ENCODE measurements at regions not wholly inside any gene's neighbourhood (a gene's known extent, or its start where the extent isn't known, plus 50 kb on each side); places are given as distances from the start of the nearest gene placed in this dataset.

DNA sequence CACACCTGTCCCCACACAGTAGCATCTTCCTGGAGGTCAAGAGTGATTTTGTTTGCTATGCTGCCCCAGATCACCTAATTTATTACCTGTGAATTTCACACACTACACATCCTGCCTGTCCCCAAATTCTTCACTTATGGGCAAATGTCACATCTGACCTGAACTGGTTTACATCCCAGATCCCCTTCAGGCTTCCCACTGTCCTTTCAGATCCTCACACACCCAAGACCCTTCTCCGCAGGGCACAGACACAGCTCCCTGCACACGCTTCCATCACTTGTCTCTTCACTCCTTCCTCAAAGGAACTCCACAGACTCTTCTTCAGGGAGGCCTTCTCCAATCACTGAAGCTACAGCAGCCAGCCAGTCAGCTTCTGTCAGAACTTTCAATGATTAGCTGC, 118.7 kb upstream of the IGLL5 start:
- H3K27me3 ChIP-seq (ENCODE audit: control insufficient read depth, insufficient read depth, low read length) = no peaks in the 10 kb centered on the region
- Mint-ChIP-seq H3K36me3 (no peaks in the 10 kb centered on the region), H3K4me3 (no peak overlapping the region), H3K4me1 (peaks cover 0 to 15% (median 4%) of the 10 kb centered on the region in 4 donors), H3K27ac (peak overlapping the region in 2 of 3 donors; percentile 39 to 81), H3K27me3 (no peaks in the 10 kb centered on the region), H3K9me3 (no peaks in the 10 kb centered on the region)
- H3K36me3 ChIP-seq (ENCODE audit: control insufficient read depth, insufficient read depth, low read length) = no peaks in the 10 kb centered on the region
- ATAC-seq (ENCODE audit: low read depth in 2 of 2) (no peak), DNase-seq (no peak)
- H3K9me3 ChIP-seq (ENCODE audit: control insufficient read depth in 2 of 2, low read length in 2 of 2) = no peaks in the 10 kb centered on the region
- H3K27ac ChIP-seq (ENCODE audit: insufficient read depth, low read length, poor library complexity, severe bottlenecking) = no peak overlapping the region
- H3K4me1 ChIP-seq (ENCODE audit: control insufficient read depth, insufficient read depth, low read length, poor library complexity, severe bottlenecking) = peaks cover 3% of the 10 kb centered on the region
- no peak overlapping the region for H3K4me3 ChIP-seq (ENCODE audit: low read depth, low read length)

DNA sequence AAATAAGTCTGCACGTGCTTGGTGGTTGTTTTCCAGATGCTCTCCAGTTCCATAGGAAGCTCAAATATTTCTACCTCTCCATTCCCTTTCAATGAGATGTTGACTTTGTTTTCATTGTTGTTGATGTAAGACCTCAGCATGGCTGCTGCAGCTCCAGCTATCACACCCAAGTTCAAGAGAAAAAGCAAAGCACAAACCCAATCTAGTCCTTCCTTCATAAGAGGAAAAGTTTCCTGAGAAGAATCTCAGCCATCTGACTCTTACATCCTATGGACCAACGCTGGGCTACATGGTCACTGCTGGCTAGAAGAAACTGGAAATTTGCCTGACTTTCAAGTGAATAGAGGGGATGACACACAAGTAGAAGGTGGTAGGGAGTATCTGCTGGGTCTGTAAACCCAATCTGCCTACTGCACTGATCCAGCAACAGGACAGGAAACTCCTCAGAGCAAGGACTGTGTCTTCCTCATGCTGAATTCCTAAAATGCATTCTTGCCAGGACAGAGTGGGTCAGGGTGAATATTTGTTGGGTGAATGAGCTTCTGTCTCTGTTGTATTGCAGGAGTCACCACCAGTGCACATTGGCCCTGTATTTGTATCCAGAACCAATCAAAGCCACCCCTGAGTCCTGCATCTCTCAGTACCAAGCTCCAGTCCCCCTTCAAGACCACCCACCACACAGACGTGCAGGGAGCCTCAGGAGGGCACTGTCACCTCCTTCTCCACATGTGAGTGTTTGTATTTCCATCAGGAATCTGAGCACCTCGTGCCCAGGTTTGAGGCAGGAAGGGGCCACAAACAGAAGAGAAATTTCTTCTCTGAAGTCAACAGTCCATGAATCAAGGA, 118.0 kb upstream of the IGLL5 start:
- Histone ChIP-seq H3K36me3 (ENCODE audit: control insufficient read depth, insufficient read depth, low read length) (no peaks in the 10 kb centered on the region), H3K4me3 (ENCODE audit: low read depth, low read length) (no peak overlapping the region), H3K27me3 (ENCODE audit: control insufficient read depth, insufficient read depth, low read length) (no peaks in the 10 kb centered on the region), H3K27ac (ENCODE audit: insufficient read depth, low read length, poor library complexity, severe bottlenecking) (no peak overlapping the region), H3K9me3 (ENCODE audit: control insufficient read depth in 2 of 2, low read length in 2 of 2) (no peaks in the 10 kb centered on the region), H3K4me1 (ENCODE audit: control insufficient read depth, insufficient read depth, low read length, poor library complexity, severe bottlenecking) (no peaks in the 10 kb centered on the region)
- no peak for ATAC-seq (ENCODE audit: low read depth in 2 of 2)
- no peak for DNase-seq
- H3K36me3 Mint-ChIP-seq = no peaks in the 10 kb centered on the region
- H3K27me3 Mint-ChIP-seq = peaks cover 2% of the 10 kb centered on the region
- peaks cover 0 to 13% (median 5%) of the 10 kb centered on the region in 4 donors for H3K4me1 Mint-ChIP-seq
- H3K4me3 Mint-ChIP-seq = no peak overlapping the region
- peak overlapping the region in 1 of 3 donors; percentile 31 for H3K27ac Mint-ChIP-seq
- H3K9me3 Mint-ChIP-seq = no peaks in the 10 kb centered on the region

DNA sequence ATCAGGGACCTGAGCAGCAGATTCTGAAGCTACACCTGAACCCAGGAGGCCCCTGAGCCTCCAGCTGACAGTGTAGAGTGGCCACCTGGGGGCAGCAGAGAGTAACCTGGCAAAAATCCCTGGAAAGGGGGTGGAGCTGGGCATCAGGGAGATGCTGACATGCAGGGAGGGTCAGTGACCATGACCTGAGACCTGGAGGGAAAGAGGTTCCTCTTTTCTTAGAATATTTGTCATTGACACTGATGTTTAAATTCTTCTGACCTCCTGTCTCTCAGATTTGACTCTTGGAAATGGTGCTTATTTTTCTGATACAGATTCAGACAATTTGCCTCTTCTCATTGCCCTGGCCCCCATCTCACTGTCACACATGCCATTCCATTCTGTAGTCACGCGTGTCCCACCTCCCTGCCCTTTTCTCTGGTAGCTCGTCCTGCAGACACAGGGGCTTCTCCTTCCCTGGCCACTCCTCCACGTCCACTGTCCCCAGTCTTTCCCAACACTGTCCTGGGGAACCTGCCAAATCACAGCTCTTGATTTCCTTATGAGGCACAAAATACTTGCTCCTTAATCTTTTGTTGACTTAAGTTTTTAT, 117.2 kb upstream of the IGLL5 start:
- H3K27me3 Mint-ChIP-seq = peaks cover 6% of the 10 kb centered on the region
- peak overlapping the region in 2 of 3 donors; percentile 15 to 47 for H3K27ac Mint-ChIP-seq

DNA sequence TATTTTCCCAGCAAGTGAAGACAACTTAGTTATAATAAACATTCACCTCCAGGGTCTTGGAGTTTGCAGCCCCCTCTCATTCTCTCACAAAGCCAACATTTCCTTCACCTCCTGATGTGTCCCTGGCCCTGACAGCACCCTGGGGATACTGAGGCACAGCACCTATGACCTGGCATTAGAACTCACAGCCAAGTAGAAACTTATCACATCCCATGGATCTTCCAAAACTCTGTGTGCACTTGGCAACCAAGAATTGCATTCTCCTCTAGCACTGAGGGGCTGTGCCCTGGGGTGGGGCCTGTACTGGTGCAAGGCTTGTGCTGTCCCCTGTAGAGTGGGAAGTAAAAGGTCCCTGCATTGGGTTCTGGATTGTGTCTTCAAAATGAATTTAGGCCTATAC, 116.7 kb upstream of the IGLL5 start:
- Mint-ChIP-seq H3K4me1 (peaks cover 0 to 19% (median 7%) of the 10 kb centered on the region in 4 donors), H3K4me3 (no peak overlapping the region), H3K36me3 (no peaks in the 10 kb centered on the region), H3K27ac (peak overlapping the region in 2 of 3 donors; percentile 18 to 47), H3K27me3 (peaks cover 6% of the 10 kb centered on the region), H3K9me3 (no peaks in the 10 kb centered on the region)
- Histone ChIP-seq H3K4me3 (ENCODE audit: low read depth, low read length) (no peak overlapping the region), H3K9me3 (ENCODE audit: control insufficient read depth in 2 of 2, low read length in 2 of 2) (no peaks in the 10 kb centered on the region), H3K4me1 (ENCODE audit: control insufficient read depth, insufficient read depth, low read length, poor library complexity, severe bottlenecking) (no peaks in the 10 kb centered on the region), H3K27me3 (ENCODE audit: control insufficient read depth, insufficient read depth, low read length) (no peaks in the 10 kb centered on the region), H3K27ac (ENCODE audit: insufficient read depth, low read length, poor library complexity, severe bottlenecking) (no peak overlapping the region), H3K36me3 (ENCODE audit: control insufficient read depth, insufficient read depth, low read length) (no peaks in the 10 kb centered on the region)
- no peak for DNase-seq
- no peak for ATAC-seq (ENCODE audit: low read depth in 2 of 2)

More for the DNA sequence above, 117.2 kb upstream of the IGLL5 start:
- ATAC-seq (ENCODE audit: low read depth in 2 of 2) (no peak), DNase-seq (peak in 2 of 3 donors; percentile 13 to 19)
- H3K9me3 Mint-ChIP-seq = no peaks in the 10 kb centered on the region
- Histone ChIP-seq H3K27me3 (ENCODE audit: control insufficient read depth, insufficient read depth, low read length) (no peaks in the 10 kb centered on the region), H3K4me1 (ENCODE audit: control insufficient read depth, insufficient read depth, low read length, poor library complexity, severe bottlenecking) (no peaks in the 10 kb centered on the region), H3K9me3 (ENCODE audit: control insufficient read depth in 2 of 2, low read length in 2 of 2) (no peaks in the 10 kb centered on the region), H3K36me3 (ENCODE audit: control insufficient read depth, insufficient read depth, low read length) (no peaks in the 10 kb centered on the region), H3K4me3 (ENCODE audit: low read depth, low read length) (no peak overlapping the region), H3K27ac (ENCODE audit: insufficient read depth, low read length, poor library complexity, severe bottlenecking) (no peak overlapping the region)
- H3K4me1 Mint-ChIP-seq = peaks cover 0 to 16% (median 5%) of the 10 kb centered on the region in 4 donors
- no peak overlapping the region for H3K4me3 Mint-ChIP-seq
- H3K36me3 Mint-ChIP-seq = no peaks in the 10 kb centered on the region

DNA sequence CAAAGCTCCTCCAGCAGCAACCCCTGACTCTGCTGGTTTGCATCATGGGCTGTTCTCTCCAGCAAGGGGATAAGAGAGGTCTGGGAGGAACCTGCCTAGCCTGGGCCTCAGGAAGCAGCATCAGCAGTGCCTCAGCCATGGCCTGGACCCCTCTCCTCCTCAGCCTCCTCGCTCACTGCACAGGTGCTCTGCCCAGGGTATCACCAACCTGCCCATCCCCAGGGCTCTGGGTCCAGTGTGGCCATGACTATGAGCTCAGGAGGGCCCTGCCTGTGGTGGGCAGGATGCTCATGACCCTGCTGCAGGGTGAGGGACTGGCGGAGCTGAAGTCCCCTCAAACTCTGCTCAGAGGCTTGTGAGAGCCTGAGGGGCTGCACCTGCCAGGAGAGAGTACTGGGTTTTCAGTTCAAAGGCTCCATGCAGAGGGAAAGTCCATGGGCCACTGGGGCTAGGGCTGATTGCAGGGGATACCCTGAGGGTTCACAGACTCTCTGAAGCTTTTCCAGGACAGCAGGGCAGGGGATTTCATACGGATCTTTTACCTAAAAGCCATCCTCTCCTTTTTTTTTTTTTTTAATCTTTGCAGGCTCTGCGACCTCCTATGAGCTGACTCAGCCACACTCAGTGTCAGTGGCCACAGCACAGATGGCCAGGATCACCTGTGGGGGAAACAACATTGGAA, 115.8 kb upstream of the IGLL5 start:
- Mint-ChIP-seq H3K9me3 (no peaks in the 10 kb centered on the region), H3K27me3 (peaks cover 6% of the 10 kb centered on the region), H3K4me1 (peaks cover 0 to 19% (median 7%) of the 10 kb centered on the region in 4 donors), H3K4me3 (no peak overlapping the region), H3K36me3 (no peaks in the 10 kb centered on the region), H3K27ac (no peak overlapping the region)
- Histone ChIP-seq H3K27me3 (ENCODE audit: control insufficient read depth, insufficient read depth, low read length) (no peaks in the 10 kb centered on the region), H3K36me3 (ENCODE audit: control insufficient read depth, insufficient read depth, low read length) (no peaks in the 10 kb centered on the region), H3K27ac (ENCODE audit: insufficient read depth, low read length, poor library complexity, severe bottlenecking) (no peak overlapping the region), H3K4me3 (ENCODE audit: low read depth, low read length) (no peak overlapping the region), H3K4me1 (ENCODE audit: control insufficient read depth, insufficient read depth, low read length, poor library complexity, severe bottlenecking) (no peaks in the 10 kb centered on the region), H3K9me3 (ENCODE audit: control insufficient read depth in 2 of 2, low read length in 2 of 2) (no peaks in the 10 kb centered on the region)
- ATAC-seq (ENCODE audit: low read depth in 2 of 2) = no peak
- no peak for DNase-seq

DNA sequence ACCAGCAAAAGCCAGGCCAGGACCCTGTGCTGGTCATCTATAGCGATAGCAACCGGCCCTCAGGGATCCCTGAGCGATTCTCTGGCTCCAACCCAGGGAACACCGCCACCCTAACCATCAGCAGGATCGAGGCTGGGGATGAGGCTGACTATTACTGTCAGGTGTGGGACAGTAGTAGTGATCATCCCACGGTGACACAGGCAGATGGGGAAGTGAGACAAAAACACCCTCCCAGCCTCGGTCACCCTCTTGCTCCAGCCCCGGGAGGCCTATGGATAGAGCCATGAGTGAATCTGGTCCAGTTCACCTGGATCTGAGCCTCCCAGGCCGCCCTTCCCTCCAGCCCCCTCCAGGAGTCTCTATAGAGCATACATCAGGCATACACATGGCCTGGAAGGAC, 115.2 kb upstream of the IGLL5 start:
- Mint-ChIP-seq H3K9me3 (no peaks in the 10 kb centered on the region), H3K27ac (peak overlapping the region in 1 of 3 donors; percentile 48), H3K4me1 (peaks cover 0 to 19% (median 7%) of the 10 kb centered on the region in 4 donors), H3K36me3 (no peaks in the 10 kb centered on the region), H3K27me3 (peaks cover 8% of the 10 kb centered on the region), H3K4me3 (no peak overlapping the region)
- Histone ChIP-seq H3K27ac (ENCODE audit: insufficient read depth, low read length, poor library complexity, severe bottlenecking) (no peak overlapping the region), H3K27me3 (ENCODE audit: control insufficient read depth, insufficient read depth, low read length) (no peaks in the 10 kb centered on the region), H3K4me3 (ENCODE audit: low read depth, low read length) (no peak overlapping the region), H3K36me3 (ENCODE audit: control insufficient read depth, insufficient read depth, low read length) (no peaks in the 10 kb centered on the region), H3K4me1 (ENCODE audit: control insufficient read depth, insufficient read depth, low read length, poor library complexity, severe bottlenecking) (no peaks in the 10 kb centered on the region), H3K9me3 (ENCODE audit: control insufficient read depth in 2 of 2, low read length in 2 of 2) (no peaks in the 10 kb centered on the region)
- ATAC-seq (ENCODE audit: low read depth in 2 of 2) = no peak
- no peak for DNase-seq

DNA sequence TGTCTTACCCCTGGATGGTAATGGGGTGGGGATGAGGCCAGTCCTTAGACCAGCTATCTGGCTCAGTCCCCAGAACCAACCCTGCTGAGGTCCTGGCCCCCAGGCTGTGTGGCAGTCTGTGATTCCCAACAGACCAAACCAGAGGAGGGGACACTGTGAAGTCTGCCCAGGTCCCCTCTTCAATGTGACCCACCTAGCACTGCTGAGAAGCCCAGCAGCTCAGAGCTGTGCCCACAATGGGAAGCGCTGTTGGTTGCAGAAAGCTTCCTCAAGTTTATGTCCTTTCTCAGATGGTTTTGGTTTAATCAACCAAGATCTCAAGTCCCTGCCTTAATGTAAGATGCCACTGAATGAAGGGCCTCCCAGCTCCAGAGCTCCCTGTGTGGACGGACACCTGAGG, 114.7 kb upstream of the IGLL5 start:
- no peaks in the 10 kb centered on the region for H3K27me3 ChIP-seq (ENCODE audit: control insufficient read depth, insufficient read depth, low read length)
- Mint-ChIP-seq H3K36me3 (no peaks in the 10 kb centered on the region), H3K27me3 (peaks cover 12% of the 10 kb centered on the region), H3K4me3 (no peak overlapping the region), H3K9me3 (no peaks in the 10 kb centered on the region), H3K27ac (peak overlapping the region in 1 of 3 donors; percentile 38), H3K4me1 (peaks cover 0 to 19% (median 7%) of the 10 kb centered on the region in 4 donors)
- H3K9me3 ChIP-seq (ENCODE audit: control insufficient read depth in 2 of 2, low read length in 2 of 2) = no peaks in the 10 kb centered on the region
- DNase-seq (no peak), ATAC-seq (ENCODE audit: low read depth in 2 of 2) (no peak)
- H3K27ac ChIP-seq (ENCODE audit: insufficient read depth, low read length, poor library complexity, severe bottlenecking) = no peak overlapping the region
- H3K4me3 ChIP-seq (ENCODE audit: low read depth, low read length) = no peak overlapping the region
- no peaks in the 10 kb centered on the region for H3K36me3 ChIP-seq (ENCODE audit: control insufficient read depth, insufficient read depth, low read length)
- no peaks in the 10 kb centered on the region for H3K4me1 ChIP-seq (ENCODE audit: control insufficient read depth, insufficient read depth, low read length, poor library complexity, severe bottlenecking)

All from CD4-positive, CD25-positive, alpha-beta regulatory T cell (primary cell).